ENCODE measurements at regions not wholly inside any gene's neighbourhood (a gene's known extent, or its start where the extent isn't known, plus 50 kb on each side); places are given as distances from the start of the nearest gene placed in this dataset.

GRCh38 chr2:238505892-238506280, 79.2 kb downstream of the ASB1 start:
- no peaks in the 10 kb centered on the region for H3K36me3 ChIP-seq (ENCODE audit: control insufficient read depth, insufficient read depth, low read length)
- ChIA-PET CTCF (no interaction called here), POLR2A (no interaction called here)
- H3K27me3 ChIP-seq (ENCODE audit: control insufficient read depth, insufficient read depth, low read length): peaks cover 4% of the 10 kb centered on the region; the same call in 1 of the 2 replicates
- H3K4me3 ChIP-seq (ENCODE audit: low read depth, low read length): no peak overlapping the region
- TF ChIP-seq CTCF (IDR thresholded peaks at IDR 0.05; ENCODE audit: insufficient read depth, low read depth, low read length): no peak
- DNase-seq (ENCODE audit: low read depth): no peak

- H3K4me3 ChIP-seq (ENCODE audit: low read depth, low read length): no peak overlapping the region
- no peak for DNase-seq (ENCODE audit: low read depth)
- H3K27me3 ChIP-seq (ENCODE audit: control insufficient read depth, insufficient read depth, low read length): peaks cover 4% of the 10 kb centered on the region; the same call in 1 of the 2 replicates
- no peaks in the 10 kb centered on the region for H3K36me3 ChIP-seq (ENCODE audit: control insufficient read depth, insufficient read depth, low read length)
- CTCF ChIA-PET: no interaction called here
- TF ChIP-seq CTCF (IDR thresholded peaks at IDR 0.05; ENCODE audit: insufficient read depth, low read depth, low read length): no peak
- POLR2A ChIA-PET: no interaction called here
These were observed 79.8 kb downstream of the ASB1 start for GRCh38 chr2:238506371-238507068.

- CTCF ChIA-PET: interaction anchor here (0.8 to 1.4 kb wide), 2 partner anchors 10 kb away, joined by 3 read pairs; no protein-coding TSS in a partner anchor
- Histone ChIP-seq H3K27me3 (ENCODE audit: control insufficient read depth, insufficient read depth, low read length) (peaks cover 4% of the 10 kb centered on the region; the same call in 1 of the 2 replicates), H3K36me3 (ENCODE audit: control insufficient read depth, insufficient read depth, low read length) (no peaks in the 10 kb centered on the region), H3K4me3 (ENCODE audit: low read depth, low read length) (no peak overlapping the region)
- POLR2A ChIA-PET: no interaction called here
- TF ChIP-seq CTCF (IDR thresholded peaks at IDR 0.05; ENCODE audit: insufficient read depth, low read depth, low read length): no peak
- DNase-seq (ENCODE audit: low read depth): no peak
These were observed 81.1 kb downstream of the ASB1 start for GRCh38 chr2:238507836-238508235.

- Histone ChIP-seq H3K36me3 (ENCODE audit: control insufficient read depth, insufficient read depth, low read length) (no peaks in the 10 kb centered on the region), H3K4me3 (ENCODE audit: low read depth, low read length) (no peak overlapping the region), H3K27me3 (ENCODE audit: control insufficient read depth, insufficient read depth, low read length) (peaks cover 4% of the 10 kb centered on the region; the same call in 1 of the 2 replicates)
- DNase-seq (ENCODE audit: low read depth): no peak
- no peak for TF ChIP-seq CTCF (IDR thresholded peaks at IDR 0.05; ENCODE audit: insufficient read depth, low read depth, low read length)
- CTCF ChIA-PET: interaction anchor here (0.7 to 1.4 kb wide), 3 partner anchors 11 to 235 kb away, joined by 3 to 4 read pairs (median 3); no protein-coding TSS in a partner anchor
- POLR2A ChIA-PET: no interaction called here
These were observed 82.6 kb downstream of the ASB1 start for GRCh38 chr2:238509151-238509835.

GRCh38 chr2:238509903-238510302, 83.2 kb downstream of the ASB1 start:
- H3K27me3 ChIP-seq (ENCODE audit: control insufficient read depth, insufficient read depth, low read length): peaks cover 4% of the 10 kb centered on the region; the same call in 1 of the 2 replicates
- no peaks in the 10 kb centered on the region for H3K36me3 ChIP-seq (ENCODE audit: control insufficient read depth, insufficient read depth, low read length)
- POLR2A ChIA-PET: no interaction called here
- TF ChIP-seq CTCF (IDR thresholded peaks at IDR 0.05; ENCODE audit: insufficient read depth, low read depth, low read length): no peak
- no peak overlapping the region for H3K4me3 ChIP-seq (ENCODE audit: low read depth, low read length)
- no peak for DNase-seq (ENCODE audit: low read depth)
- CTCF ChIA-PET: no interaction called here

Measured in BJ (cell line).